ENCODE measurements at regions not wholly inside any gene's neighbourhood (a gene's known extent, or its start where the extent isn't known, plus 50 kb on each side); places are given as distances from the start of the nearest gene placed in this dataset.

DNA sequence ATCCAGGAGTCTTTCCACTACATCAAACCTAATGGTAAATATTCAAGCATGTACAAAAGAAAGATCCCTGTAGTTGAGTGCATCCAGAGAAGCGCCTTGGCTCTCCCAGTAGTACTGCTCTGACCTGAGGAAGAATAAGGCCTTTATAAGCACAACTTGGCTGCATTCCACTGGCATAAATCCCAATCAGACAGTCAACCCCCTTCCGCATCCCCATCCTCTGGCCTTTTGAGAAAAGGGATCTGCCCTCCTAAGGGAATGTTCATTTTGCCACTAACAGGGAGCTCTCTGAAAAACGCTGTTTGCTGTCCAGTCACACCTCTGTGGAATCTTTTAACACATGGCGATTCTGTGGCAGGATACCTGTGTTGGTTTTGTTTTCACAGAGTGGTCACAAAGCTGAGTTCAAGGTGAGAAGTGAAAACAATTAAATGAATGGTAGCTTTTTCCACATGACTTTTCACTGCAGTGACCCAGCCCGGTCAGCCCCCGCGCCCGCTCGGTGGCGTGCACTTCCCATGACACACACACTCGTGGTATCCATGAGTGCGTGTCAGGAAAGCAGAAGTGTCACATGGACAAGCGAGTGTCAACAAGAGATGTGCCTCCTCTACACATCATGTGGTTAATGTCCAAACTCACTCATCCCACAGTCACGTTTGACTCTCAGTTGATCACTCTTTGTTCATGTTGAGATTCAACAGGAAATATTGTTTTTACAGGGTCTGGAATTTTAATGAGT lies 112.2 kb upstream of the ENPP6 start:
- H3K27ac Mint-ChIP-seq, result no peak overlapping the region
- DNase-seq (ENCODE audit: low spot score), result no peak

DNA sequence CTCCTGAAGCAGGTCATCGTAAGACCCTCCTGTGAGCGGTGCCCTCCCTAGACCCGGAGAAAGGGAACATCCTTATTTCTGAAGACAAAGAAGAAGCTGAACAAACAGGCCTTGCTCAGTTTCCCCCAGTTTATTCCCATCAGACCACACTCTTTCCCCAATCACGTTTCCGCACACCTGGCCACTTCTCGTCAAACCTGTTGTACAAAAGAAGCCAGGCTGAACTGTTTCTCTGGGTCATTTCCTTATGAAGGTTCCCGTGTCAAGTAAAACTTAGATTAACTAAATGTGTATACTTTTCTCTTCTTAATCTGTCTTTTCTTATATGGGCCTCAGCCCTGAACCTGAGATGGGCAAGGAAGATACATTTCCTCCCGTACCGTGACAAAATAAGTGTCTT lies 111.6 kb upstream of the ENPP6 start:
- no peak overlapping the region for H3K4me3 Mint-ChIP-seq
- Histone ChIP-seq H3K36me3 (no peaks in the 10 kb centered on the region), H4K20me1 (ENCODE audit: low read depth) (no peaks in the 10 kb centered on the region), H3K4me3 (no peak overlapping the region), H3K27me3 (no peaks in the 10 kb centered on the region), H3K9ac (no peak overlapping the region), H3K9me3 (ENCODE audit: low read depth) (no peaks in the 10 kb centered on the region), H3K4me2 (no peak overlapping the region), H2AFZ (replicated peaks) (no peak overlapping the region), H3K79me2 (ENCODE audit: low read depth) (no peaks in the 10 kb centered on the region), H3K27ac (no peak overlapping the region), H3F3A (ENCODE audit: low read depth) (no peaks in the 10 kb centered on the region), H3K4me1 (no peaks in the 10 kb centered on the region)
- DNase-seq (ENCODE audit: low spot score), result no peak
- TF ChIP-seq, protein P1, sequence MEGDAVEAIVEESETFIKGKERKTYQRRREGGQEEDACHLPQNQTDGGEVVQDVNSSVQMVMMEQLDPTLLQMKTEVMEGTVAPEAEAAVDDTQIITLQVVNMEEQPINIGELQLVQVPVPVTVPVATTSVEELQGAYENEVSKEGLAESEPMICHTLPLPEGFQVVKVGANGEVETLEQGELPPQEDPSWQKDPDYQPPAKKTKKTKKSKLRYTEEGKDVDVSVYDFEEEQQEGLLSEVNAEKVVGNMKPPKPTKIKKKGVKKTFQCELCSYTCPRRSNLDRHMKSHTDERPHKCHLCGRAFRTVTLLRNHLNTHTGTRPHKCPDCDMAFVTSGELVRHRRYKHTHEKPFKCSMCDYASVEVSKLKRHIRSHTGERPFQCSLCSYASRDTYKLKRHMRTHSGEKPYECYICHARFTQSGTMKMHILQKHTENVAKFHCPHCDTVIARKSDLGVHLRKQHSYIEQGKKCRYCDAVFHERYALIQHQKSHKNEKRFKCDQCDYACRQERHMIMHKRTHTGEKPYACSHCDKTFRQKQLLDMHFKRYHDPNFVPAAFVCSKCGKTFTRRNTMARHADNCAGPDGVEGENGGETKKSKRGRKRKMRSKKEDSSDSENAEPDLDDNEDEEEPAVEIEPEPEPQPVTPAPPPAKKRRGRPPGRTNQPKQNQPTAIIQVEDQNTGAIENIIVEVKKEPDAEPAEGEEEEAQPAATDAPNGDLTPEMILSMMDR (IDR thresholded peaks at IDR 0.05), result no peak
- no peak for TF ChIP-seq EZH2 (IDR thresholded peaks at IDR 0.05)
- no peak for TF ChIP-seq EZH2phosphoT487 (IDR thresholded peaks at IDR 0.05)
- no peaks in the 10 kb centered on the region for H3K4me1 Mint-ChIP-seq
- H3K9me3 Mint-ChIP-seq, result no peaks in the 10 kb centered on the region
- no peaks in the 10 kb centered on the region for H3K36me3 Mint-ChIP-seq
- H3K27ac Mint-ChIP-seq, result no peak overlapping the region
- peaks cover 6% of the 10 kb centered on the region for H3K27me3 Mint-ChIP-seq (ENCODE audit: insufficient read depth, low read depth)

More for the DNA sequence above, 112.2 kb upstream of the ENPP6 start:
- Histone ChIP-seq H3F3A (ENCODE audit: low read depth) (no peaks in the 10 kb centered on the region), H3K9ac (no peak overlapping the region), H3K9me3 (ENCODE audit: low read depth) (no peaks in the 10 kb centered on the region), H3K79me2 (ENCODE audit: low read depth) (no peaks in the 10 kb centered on the region), H3K27me3 (no peaks in the 10 kb centered on the region), H3K4me3 (no peak overlapping the region), H3K36me3 (no peaks in the 10 kb centered on the region), H4K20me1 (ENCODE audit: low read depth) (no peaks in the 10 kb centered on the region), H3K4me2 (no peak overlapping the region), H3K4me1 (no peaks in the 10 kb centered on the region), H2AFZ (replicated peaks) (no peak overlapping the region), H3K27ac (no peak overlapping the region)
- no peak overlapping the region for H3K4me3 Mint-ChIP-seq
- H3K9me3 Mint-ChIP-seq, result no peaks in the 10 kb centered on the region
- no peaks in the 10 kb centered on the region for H3K4me1 Mint-ChIP-seq
- H3K27me3 Mint-ChIP-seq (ENCODE audit: insufficient read depth, low read depth), result peaks cover 6% of the 10 kb centered on the region
- H3K36me3 Mint-ChIP-seq, result no peaks in the 10 kb centered on the region
- TF ChIP-seq, protein P1 (IDR thresholded peaks at IDR 0.05), result no peak
- TF ChIP-seq EZH2 (IDR thresholded peaks at IDR 0.05), result no peak
- TF ChIP-seq EZH2phosphoT487 (IDR thresholded peaks at IDR 0.05), result no peak

DNA sequence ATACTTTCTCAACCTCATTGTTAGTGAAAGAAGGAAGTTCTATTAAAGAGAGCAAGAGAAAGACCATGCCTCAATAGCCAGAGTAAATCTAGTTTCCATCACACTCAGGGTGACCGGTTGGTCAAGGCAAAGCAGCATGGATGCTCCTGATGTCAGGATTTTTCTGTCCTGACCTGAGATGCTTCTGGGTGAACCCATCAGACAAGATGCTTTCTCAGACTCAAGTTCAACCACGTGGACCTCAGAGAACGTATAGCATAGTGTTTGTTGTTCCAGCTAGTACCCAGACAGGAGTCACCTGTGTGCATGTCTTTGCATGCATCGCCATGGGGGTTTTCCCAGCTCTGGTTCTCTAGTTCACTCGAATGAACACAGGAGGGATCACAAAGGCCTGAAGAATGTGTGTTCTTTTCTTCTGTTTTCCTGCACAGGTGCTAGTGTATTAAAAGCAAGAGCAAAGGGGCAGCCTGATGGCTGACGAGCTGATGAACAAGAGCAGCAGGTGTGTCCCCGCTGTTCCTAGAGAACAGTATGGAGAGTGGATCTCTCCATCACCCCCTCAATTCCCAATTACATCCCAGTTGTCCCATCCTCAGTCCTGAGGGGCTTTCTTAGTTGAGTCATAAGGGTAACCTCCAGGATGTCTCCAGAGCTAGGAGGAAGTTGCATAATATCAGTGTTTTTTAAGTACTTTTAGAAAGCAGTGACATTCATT lies 110.5 kb upstream of the ENPP6 start:
- Histone ChIP-seq H2AFZ (replicated peaks) (no peak overlapping the region), H3F3A (ENCODE audit: low read depth) (no peaks in the 10 kb centered on the region)
- H3K27me3 Mint-ChIP-seq (ENCODE audit: insufficient read depth, low read depth), result peaks cover 6% of the 10 kb centered on the region

More for the DNA sequence above, 110.5 kb upstream of the ENPP6 start:
- H3K79me2 ChIP-seq (ENCODE audit: low read depth), result no peaks in the 10 kb centered on the region
- H3K9me3 Mint-ChIP-seq, result no peaks in the 10 kb centered on the region
- H3K27ac Mint-ChIP-seq, result no peak overlapping the region
- no peak overlapping the region for H3K4me3 ChIP-seq
- H3K36me3 ChIP-seq, result no peaks in the 10 kb centered on the region
- H4K20me1 ChIP-seq (ENCODE audit: low read depth), result no peaks in the 10 kb centered on the region
- H3K4me1 Mint-ChIP-seq, result no peaks in the 10 kb centered on the region
- no peaks in the 10 kb centered on the region for H3K9me3 ChIP-seq (ENCODE audit: low read depth)
- no peaks in the 10 kb centered on the region for H3K36me3 Mint-ChIP-seq
- no peak for DNase-seq (ENCODE audit: low spot score)
- H3K27ac ChIP-seq, result no peak overlapping the region
- H3K4me1 ChIP-seq, result no peaks in the 10 kb centered on the region
- no peak overlapping the region for H3K4me3 Mint-ChIP-seq
- TF ChIP-seq EZH2phosphoT487 (IDR thresholded peaks at IDR 0.05) (no peak), EZH2 (IDR thresholded peaks at IDR 0.05) (no peak)
- TF ChIP-seq, protein P1 (IDR thresholded peaks at IDR 0.05), result no peak
- no peak overlapping the region for H3K9ac ChIP-seq
- H3K27me3 ChIP-seq, result no peaks in the 10 kb centered on the region
- no peak overlapping the region for H3K4me2 ChIP-seq

Data from neural progenitor cell (in vitro differentiated cells).